HCT116 (cell line): ENCODE measurements at regions not wholly inside any gene's neighbourhood (a gene's known extent, or its start where the extent isn't known, plus 50 kb on each side); places are given as distances from the start of the nearest gene placed in this dataset.

Experiments
- ATAC-seq: fragments of 200-7000 bp; cut with Tn5 transposase; 2 replicates; pipeline ENCODE4 v1.9.1; 2020; ENCODE audit warnings: mild to moderate bottlenecking, moderate library complexity
- BruUV-seq: library from RNA; stranded (reverse); fragments of 400-500 nt; replicated peaks from 2 replicates; lab custom pipeline; 2021; lab: Mats Ljungman, UMichigan
- CTCF ChIA-PET: fragments of 300-600 bp; sonication (Branson Sonifier 250); formaldehyde crosslinking; loops from one replicate; lab custom pipeline; 2021; ENCODE audit warnings: antibody characterized with exemption; lab: Charles Lee
- POLR2A ChIA-PET: fragments of 300-600, 350-600 bp; sonication (Branson Sonifier 250); formaldehyde crosslinking; loops from one replicate; lab custom pipeline; 2021; ENCODE audit warnings: antibody characterized with exemption; lab: Charles Lee
- RAD21 ChIA-PET, 2 experiments: fragments of 300-600 bp; sonication (Branson Sonifier 250); formaldehyde crosslinking; loops; one replicate each; lab custom pipeline; 2023; ENCODE audit warnings: low total read pairs in 2 of 2; ENCODE audit not compliant: uncharacterized antibody in 2 of 2, unreplicated experiment in 2 of 2, low non-redundant PET in 1 of 2; lab: Charles Lee
- DNase-seq: peaks from one replicate; pipeline ENCODE4 v3.0.0-alpha.2; 2010; ENCODE audit warnings: low read depth, low spot score
- H2AFZ ChIP-seq: fragments of 200-600 bp; shearing (Covaris generic), sonication (generic); 2 replicates; pipeline ENCODE4 v1.6.1; 2017; ENCODE audit warnings: low read depth, mixed run types, mixed read lengths, antibody characterized with exemption, low read length; ENCODE audit not compliant: poor library complexity, severe bottlenecking
- H3K27ac ChIP-seq: 2 replicates; pipeline ENCODE4 v1.5.1; 2012; ENCODE audit warnings: low read depth, low read length
- H3K27me3 ChIP-seq: fragments of 200-600 bp; sonication (generic); 2 replicates; pipeline ENCODE4 v1.6.1; 2016; ENCODE audit warnings: mixed run types, low read length, mixed read lengths; ENCODE audit not compliant: insufficient read depth
- H3K36me3 ChIP-seq, 2 experiments: fragments of 200-500 bp in 1 of 2; fragments of 200-600 bp in 1 of 2; sonication (Bioruptor generic) in 1 of 2; sonication (generic) in 1 of 2; 2 replicates each; pipeline versions ENCODE4 v1.5.1 to v1.6.1; 2014 to 2016; ENCODE audit warnings: low read length in 2 of 2, inconsistent platforms in 1 of 2, mixed read lengths in 1 of 2, mixed run types in 1 of 2; ENCODE audit not compliant: insufficient read depth in 2 of 2, control insufficient read depth in 1 of 2
- H3K4me1 ChIP-seq, 2 experiments: fragments of 200-600 bp in 1 of 2; sonication (generic) in 1 of 2; 2 replicates each; pipeline versions ENCODE4 v1.5.1 to v1.6.1; 2012 to 2017; ENCODE audit warnings: low read length in 2 of 2, inconsistent platforms in 1 of 2, mild to moderate bottlenecking in 1 of 2, mixed read lengths in 1 of 2, mixed run types in 1 of 2, moderate library complexity in 1 of 2; ENCODE audit not compliant: insufficient read depth in 2 of 2, control insufficient read depth in 1 of 2
- H3K4me2 ChIP-seq: fragments of 200-600 bp; sonication (generic); 2 replicates; pipeline ENCODE4 v1.6.1; 2017; ENCODE audit warnings: mixed run types, low read length, mixed read lengths
- H3K4me3 ChIP-seq, 2 experiments: fragments of 200-600 bp in 1 of 2; sonication (generic) in 1 of 2; replicated peaks in 1 of 2; 2 replicates each; pipeline ENCODE4 v1.5.1; 2011 to 2016; ENCODE audit warnings: low read length in 2 of 2, control low read depth in 1 of 2, low read depth in 1 of 2, mild to moderate bottlenecking in 1 of 2, mixed read lengths in 1 of 2, mixed run types in 1 of 2
- H3K79me2 ChIP-seq: fragments of 200-600 bp; sonication (generic); 2 replicates; pipeline ENCODE4 v1.6.1; 2017; ENCODE audit warnings: mild to moderate bottlenecking, mixed run types, low read length, moderate library complexity, mixed read lengths; ENCODE audit not compliant: insufficient read depth
- H3K9ac ChIP-seq: fragments of 200-600 bp; sonication (generic); 2 replicates; pipeline ENCODE4 v1.6.1; 2016; ENCODE audit warnings: low read length, mixed read lengths
- H3K9me2 ChIP-seq: fragments of 200-600 bp; sonication (generic), shearing (Covaris generic); 2 replicates; pipeline ENCODE4 v1.6.1; 2017; ENCODE audit warnings: mixed run types, mild to moderate bottlenecking, moderate library complexity; ENCODE audit not compliant: insufficient read depth
- H3K9me3 ChIP-seq, 2 experiments: fragments of 200-500 bp in 1 of 2; fragments of 200-600 bp in 1 of 2; sonication (Bioruptor generic) in 1 of 2; sonication (generic) in 1 of 2; 2 replicates each; pipeline ENCODE4 v1.6.1; 2014 to 2017; ENCODE audit warnings: low read length in 2 of 2, mixed read lengths in 2 of 2, inconsistent platforms in 1 of 2, low read depth in 1 of 2, mild to moderate bottlenecking in 1 of 2, mixed run types in 1 of 2, moderate library complexity in 1 of 2; ENCODE audit not compliant: control insufficient read depth in 1 of 2, insufficient read depth in 1 of 2
- H4K20me1 ChIP-seq: fragments of 200-600 bp; sonication (generic), shearing (Covaris generic); 2 replicates; pipeline ENCODE4 v1.6.1; 2017; ENCODE audit warnings: mixed run types, mild to moderate bottlenecking, moderate library complexity; ENCODE audit not compliant: insufficient read depth
- ATF3 ChIP-seq: IDR thresholded peaks from 2 replicates; pipeline ENCODE4 v1.6.1; 2012
- CTCF ChIP-seq, 3 experiments: fragments of 200-600 bp in 1 of 3; sonication (generic) in 1 of 3; IDR thresholded peaks in 2 of 3; conservative IDR thresholded peaks in 1 of 3; 2 replicates each; pipeline ENCODE4 v1.5.1; 2012 to 2017; ENCODE audit warnings: low read depth in 2 of 3, low read length in 2 of 3, antibody characterized with exemption in 1 of 3, borderline replicate concordance in 1 of 3, control low read depth in 1 of 3, mild to moderate bottlenecking in 1 of 3, mixed read lengths in 1 of 3, mixed run types in 1 of 3, moderate library complexity in 1 of 3; ENCODE audit not compliant: insufficient read depth in 1 of 3
- EGR1 ChIP-seq: IDR thresholded peaks from 2 replicates; pipeline ENCODE4 v1.6.1; 2012; ENCODE audit warnings: low read depth
- JUND ChIP-seq: IDR thresholded peaks from 2 replicates; pipeline ENCODE4 v1.6.1; 2012
- MAX ChIP-seq: IDR thresholded peaks from 2 replicates; pipeline ENCODE4 v1.6.1; 2012
- POLR2A ChIP-seq: IDR thresholded peaks from 2 replicates; pipeline ENCODE4 v1.7.0; 2011; ENCODE audit warnings: borderline replicate concordance; ENCODE audit not compliant: insufficient read depth, insufficient read length; ENCODE audit errors: extremely low read depth
- RAD21 ChIP-seq: IDR thresholded peaks from 2 replicates; pipeline ENCODE4 v1.6.1; 2012; ENCODE audit warnings: low read depth, mild to moderate bottlenecking
- REST ChIP-seq: IDR thresholded peaks from 2 replicates; pipeline ENCODE4 v1.6.1; 2012; ENCODE audit warnings: low read depth
- SIN3A ChIP-seq: IDR thresholded peaks from 2 replicates; pipeline ENCODE4 v1.6.1; 2012; ENCODE audit warnings: low read depth
- SP1 ChIP-seq: IDR thresholded peaks from 2 replicates; pipeline ENCODE4 v1.6.1; 2012; ENCODE audit warnings: low read depth
- ZBTB33 ChIP-seq: IDR thresholded peaks from 2 replicates; pipeline ENCODE4 v1.6.1; 2011; ENCODE audit warnings: mild to moderate bottlenecking, low read length, moderate library complexity; ENCODE audit not compliant: insufficient replicate concordance; ENCODE audit errors: extremely low read depth
- ZNF274 ChIP-seq: fragments of 200-500 bp; sonication (Bioruptor generic); IDR thresholded peaks from 2 replicates; pipeline ENCODE4 v1.6.1; 2014; ENCODE audit warnings: mild to moderate bottlenecking, low read depth, low read length, inconsistent platforms
- intact Hi-C: fragments of 100-400 bp; cut with micrococcal nuclease; formaldehyde crosslinking; loops from 2 replicates; pipeline ENCODE4 v1.10.0; 2022

GRCh38 chr6:54515713-54516112, 207.5 kb downstream of the TINAG start (continued):
- TF ChIP-seq REST (no peak), SP1 (no peak), MAX (no peak), SIN3A (no peak), ATF3 (no peak)
- TF ChIP-seq, all 23 proteins: peak for 0

- Histone ChIP-seq H4K20me1 (no peaks in the 10 kb centered on the region), H3K4me2 (no peak overlapping the region), H3K27ac (no peak overlapping the region), H3K9me2 (no peaks in the 10 kb centered on the region), H3K79me2 (no peaks in the 10 kb centered on the region), H3K4me1 (no peaks in the 10 kb centered on the region), H3K9ac (no peak overlapping the region), H3K4me3 (no peak overlapping the region), H3K36me3 (no peaks in the 10 kb centered on the region), H3K27me3 (no peaks in the 10 kb centered on the region), H2AFZ (no peak overlapping the region), H3K9me3 (no peaks in the 10 kb centered on the region)
- intact Hi-C loops: no loop called here
- ChIA-PET CTCF (no interaction called here), POLR2A (no interaction called here), RAD21 (no interaction called here)
- no TSS peak for BruUV-seq
- DNase-seq: no peak
- no peak for TF ChIP-seq CTCF (IDR thresholded peaks at IDR 0.05 in 2 of 3, conservative IDR thresholded peaks at IDR 0.05 in 1 of 3; ENCODE audit: borderline replicate concordance in 1 of 3, insufficient read depth in 1 of 3, low read depth in 2 of 3, low read length in 2 of 3)
- no peak for TF ChIP-seq ZBTB33
- no peak for TF ChIP-seq EGR1
- TF ChIP-seq SIN3A: no peak
- no peak for TF ChIP-seq RAD21
- no peak for TF ChIP-seq POLR2A
- no peak for TF ChIP-seq JUND
- TF ChIP-seq REST: no peak
- TF ChIP-seq ZNF274: no peak
- ATAC-seq: no peak
Measured at GRCh38 chr6:54516321-54516720, 208.1 kb downstream of the TINAG start.
